WTC11 (cell line): ENCODE measurements at regions not wholly inside any gene's neighbourhood (a gene's known extent, or its start where the extent isn't known, plus 50 kb on each side); places are given as distances from the start of the nearest gene placed in this dataset.

ENCODE experiments used
- CREB1 ChIP-seq: sonication (generic); formaldehyde crosslinking; IDR thresholded peaks from 2 replicates; pipeline ENCODE4 v1.8.0; 2023; ENCODE audit warnings: mild to moderate bottlenecking, missing genetic modification reagents
- JAZF1 ChIP-seq: fragments of 250-450 bp; sonication (Bioruptor Pico); IDR thresholded peaks from 2 replicates; pipeline ENCODE4 v1.9.0; 2021; ENCODE audit warnings: moderate library complexity, mild to moderate bottlenecking, inconsistent platforms
- NFYB ChIP-seq: sonication (generic); formaldehyde crosslinking; conservative IDR thresholded peaks from 2 replicates; pipeline ENCODE4 v1.8.0; 2022; ENCODE audit warnings: low read depth, missing genetic modification reagents
- TF ChIP-seq, protein P1 (sequence below): fragments of 200-600 bp; IDR thresholded peaks from 2 replicates; pipeline ENCODE4 v1.8.0; 2022; ENCODE audit warnings: antibody characterized with exemption
- TF ChIP-seq, protein P2 (sequence below): sonication (generic); formaldehyde crosslinking; IDR thresholded peaks from 2 replicates; pipeline ENCODE4 v1.8.0; 2022; ENCODE audit warnings: mild to moderate bottlenecking, missing genetic modification reagents
- TF ChIP-seq, protein P3 (sequence below): sonication (generic); formaldehyde crosslinking; IDR thresholded peaks from 2 replicates; pipeline ENCODE4 v1.8.1; 2023; ENCODE audit warnings: mild to moderate bottlenecking, missing genetic modification reagents, moderate library complexity
- TF ChIP-seq, protein P4 (sequence below): sonication (generic); formaldehyde crosslinking; IDR thresholded peaks from 2 replicates; pipeline ENCODE4 v1.8.1; 2022; ENCODE audit warnings: mild to moderate bottlenecking, missing genetic modification reagents, moderate library complexity, borderline replicate concordance
- TF ChIP-seq, protein P5 (sequence below): sonication (generic); formaldehyde crosslinking; conservative IDR thresholded peaks from 2 replicates; pipeline ENCODE4 v1.8.1; 2022; ENCODE audit warnings: mild to moderate bottlenecking, missing genetic modification reagents
- TF ChIP-seq, protein P6 (sequence below): sonication (generic); formaldehyde crosslinking; IDR thresholded peaks from 2 replicates; pipeline ENCODE4 v1.8.0; 2022; ENCODE audit warnings: mild to moderate bottlenecking, missing genetic modification reagents

DNA sequence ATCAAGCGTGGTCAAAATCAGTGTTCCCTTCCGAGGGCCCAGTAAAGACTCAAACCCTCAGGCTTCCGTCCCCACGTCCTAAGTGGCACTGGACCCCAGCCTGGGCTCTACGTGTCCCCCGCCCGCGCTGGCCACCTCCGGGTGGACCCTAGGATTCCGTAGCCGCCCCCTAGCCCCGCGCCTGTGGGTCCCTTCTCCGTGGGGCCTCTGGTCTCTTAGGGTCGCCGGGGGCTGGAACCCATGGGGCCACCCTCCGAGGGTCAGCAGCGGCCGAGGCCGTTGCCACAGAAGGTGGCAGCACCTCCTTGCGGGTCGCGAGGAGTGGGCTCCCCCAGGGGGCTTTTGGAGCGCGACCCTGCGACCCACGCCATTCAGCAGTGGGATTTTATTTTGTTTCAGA lies 170.5 kb upstream of the EEPD1 start:
- TF ChIP-seq, protein P1, sequence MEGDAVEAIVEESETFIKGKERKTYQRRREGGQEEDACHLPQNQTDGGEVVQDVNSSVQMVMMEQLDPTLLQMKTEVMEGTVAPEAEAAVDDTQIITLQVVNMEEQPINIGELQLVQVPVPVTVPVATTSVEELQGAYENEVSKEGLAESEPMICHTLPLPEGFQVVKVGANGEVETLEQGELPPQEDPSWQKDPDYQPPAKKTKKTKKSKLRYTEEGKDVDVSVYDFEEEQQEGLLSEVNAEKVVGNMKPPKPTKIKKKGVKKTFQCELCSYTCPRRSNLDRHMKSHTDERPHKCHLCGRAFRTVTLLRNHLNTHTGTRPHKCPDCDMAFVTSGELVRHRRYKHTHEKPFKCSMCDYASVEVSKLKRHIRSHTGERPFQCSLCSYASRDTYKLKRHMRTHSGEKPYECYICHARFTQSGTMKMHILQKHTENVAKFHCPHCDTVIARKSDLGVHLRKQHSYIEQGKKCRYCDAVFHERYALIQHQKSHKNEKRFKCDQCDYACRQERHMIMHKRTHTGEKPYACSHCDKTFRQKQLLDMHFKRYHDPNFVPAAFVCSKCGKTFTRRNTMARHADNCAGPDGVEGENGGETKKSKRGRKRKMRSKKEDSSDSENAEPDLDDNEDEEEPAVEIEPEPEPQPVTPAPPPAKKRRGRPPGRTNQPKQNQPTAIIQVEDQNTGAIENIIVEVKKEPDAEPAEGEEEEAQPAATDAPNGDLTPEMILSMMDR: no peak
- no peak for TF ChIP-seq CREB1 (CRISPR knock-in tag)
- TF ChIP-seq, protein P2, sequence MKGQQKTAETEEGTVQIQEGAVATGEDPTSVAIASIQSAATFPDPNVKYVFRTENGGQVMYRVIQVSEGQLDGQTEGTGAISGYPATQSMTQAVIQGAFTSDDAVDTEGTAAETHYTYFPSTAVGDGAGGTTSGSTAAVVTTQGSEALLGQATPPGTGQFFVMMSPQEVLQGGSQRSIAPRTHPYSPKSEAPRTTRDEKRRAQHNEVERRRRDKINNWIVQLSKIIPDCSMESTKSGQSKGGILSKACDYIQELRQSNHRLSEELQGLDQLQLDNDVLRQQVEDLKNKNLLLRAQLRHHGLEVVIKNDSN (CRISPR knock-in tag): no peak
- no peak for TF ChIP-seq NFYB
- TF ChIP-seq, protein P3, sequence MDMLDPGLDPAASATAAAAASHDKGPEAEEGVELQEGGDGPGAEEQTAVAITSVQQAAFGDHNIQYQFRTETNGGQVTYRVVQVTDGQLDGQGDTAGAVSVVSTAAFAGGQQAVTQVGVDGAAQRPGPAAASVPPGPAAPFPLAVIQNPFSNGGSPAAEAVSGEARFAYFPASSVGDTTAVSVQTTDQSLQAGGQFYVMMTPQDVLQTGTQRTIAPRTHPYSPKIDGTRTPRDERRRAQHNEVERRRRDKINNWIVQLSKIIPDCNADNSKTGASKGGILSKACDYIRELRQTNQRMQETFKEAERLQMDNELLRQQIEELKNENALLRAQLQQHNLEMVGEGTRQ (CRISPR knock-in tag): no peak
- TF ChIP-seq JAZF1 (CRISPR knock-in tag): no peak
- TF ChIP-seq, protein P4, sequence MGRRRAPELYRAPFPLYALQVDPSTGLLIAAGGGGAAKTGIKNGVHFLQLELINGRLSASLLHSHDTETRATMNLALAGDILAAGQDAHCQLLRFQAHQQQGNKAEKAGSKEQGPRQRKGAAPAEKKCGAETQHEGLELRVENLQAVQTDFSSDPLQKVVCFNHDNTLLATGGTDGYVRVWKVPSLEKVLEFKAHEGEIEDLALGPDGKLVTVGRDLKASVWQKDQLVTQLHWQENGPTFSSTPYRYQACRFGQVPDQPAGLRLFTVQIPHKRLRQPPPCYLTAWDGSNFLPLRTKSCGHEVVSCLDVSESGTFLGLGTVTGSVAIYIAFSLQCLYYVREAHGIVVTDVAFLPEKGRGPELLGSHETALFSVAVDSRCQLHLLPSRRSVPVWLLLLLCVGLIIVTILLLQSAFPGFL (CRISPR knock-in tag): no peak
- TF ChIP-seq, protein P5, sequence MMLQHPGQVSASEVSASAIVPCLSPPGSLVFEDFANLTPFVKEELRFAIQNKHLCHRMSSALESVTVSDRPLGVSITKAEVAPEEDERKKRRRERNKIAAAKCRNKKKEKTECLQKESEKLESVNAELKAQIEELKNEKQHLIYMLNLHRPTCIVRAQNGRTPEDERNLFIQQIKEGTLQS (CRISPR knock-in tag): no peak
- TF ChIP-seq, protein P6, sequence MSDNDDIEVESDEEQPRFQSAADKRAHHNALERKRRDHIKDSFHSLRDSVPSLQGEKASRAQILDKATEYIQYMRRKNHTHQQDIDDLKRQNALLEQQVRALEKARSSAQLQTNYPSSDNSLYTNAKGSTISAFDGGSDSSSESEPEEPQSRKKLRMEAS (CRISPR knock-in tag): no peak
